ENCODE measurements at regions not wholly inside any gene's neighbourhood (a gene's known extent, or its start where the extent isn't known, plus 50 kb on each side); places are given as distances from the start of the nearest gene placed in this dataset.

- Histone ChIP-seq H2BK5ac (ENCODE audit: low read depth, low read length) (no peak overlapping the region), H3K79me1 (ENCODE audit: low read depth, low read length) (no peaks in the 10 kb centered on the region), H3K4ac (replicated peaks; ENCODE audit: insufficient read length, low read depth, low read length) (no peak overlapping the region), H3K9ac (replicated peaks in 1 of 4; ENCODE audit: extremely low read depth in 1 of 4, low read depth in 3 of 4, low read length in 3 of 4) (no peak overlapping the region), H3K9me3 (ENCODE audit: insufficient read depth in 2 of 2, low read depth in 1 of 2, low read length in 1 of 2) (no peaks in the 10 kb centered on the region), H4K91ac (replicated peaks; ENCODE audit: insufficient read length, low read length) (no peak overlapping the region), H3K4me3 (ENCODE audit: extremely low read depth in 1 of 4, insufficient read depth in 2 of 4, low read depth in 3 of 4, low read length in 4 of 4) (no peak overlapping the region), H3K23me2 (ENCODE audit: low read depth, low read length) (no peaks in the 10 kb centered on the region), H2BK12ac (ENCODE audit: low read depth, low read length) (no peak overlapping the region), H3K18ac (ENCODE audit: extremely low read depth, low read length) (no peak overlapping the region), H3K14ac (ENCODE audit: insufficient read length) (no peak overlapping the region), H3K4me1 (replicated peaks in 1 of 4; ENCODE audit: control insufficient read depth in 3 of 4, insufficient read depth in 4 of 4, low read length in 3 of 4) (no peaks in the 10 kb centered on the region), H2BK15ac (ENCODE audit: low read length) (no peak overlapping the region), H3K56ac (replicated peaks; ENCODE audit: insufficient read length, low read depth, low read length) (no peak overlapping the region), H3K23ac (ENCODE audit: insufficient read length) (no peak overlapping the region), H3K36me3 (ENCODE audit: control insufficient read depth in 2 of 4, insufficient read depth in 4 of 4, low read length in 3 of 4) (no peaks in the 10 kb centered on the region), H4K20me1 (replicated peaks in 1 of 2; ENCODE audit: control insufficient read depth in 1 of 2, insufficient read depth in 2 of 2, low read length in 2 of 2) (no peaks in the 10 kb centered on the region), H2AFZ (ENCODE audit: low read length) (no peak overlapping the region), H2AK5ac (ENCODE audit: low read depth, low read length) (no peak overlapping the region), H3K79me2 (ENCODE audit: control insufficient read depth in 1 of 2, insufficient read depth in 2 of 2, low read length in 2 of 2) (no peaks in the 10 kb centered on the region), H2BK20ac (ENCODE audit: low read length) (no peak overlapping the region), H3K4me2 (ENCODE audit: insufficient read depth in 1 of 2, low read depth in 2 of 2, low read length in 2 of 2) (no peak overlapping the region), H4K8ac (ENCODE audit: extremely low read depth, insufficient read depth, low read length) (no peak overlapping the region), H3K27me3 (replicated peaks in 1 of 4; ENCODE audit: control insufficient read depth in 3 of 4, extremely low read depth in 1 of 4, insufficient read depth in 3 of 4, low read length in 3 of 4) (no peaks in the 10 kb centered on the region), H3K27ac (ENCODE audit: low read depth, low read length) (no peak overlapping the region), H4K5ac (ENCODE audit: insufficient read length, low read depth, low read length) (no peak overlapping the region), H2BK120ac (replicated peaks; ENCODE audit: low read depth, low read length) (no peak overlapping the region)
- WGBS, 2 experiments (ENCODE audit: extremely low coverage in 1 of 2, insufficient coverage in 1 of 2, insufficient read length in 1 of 2, insufficient replicate concordance in 2 of 2, low coverage in 1 of 2, low lambda C conversion rate in 2 of 2, missing lambda C conversion rate in 1 of 2): 89% methylated on average over 5 of the region's 5 CpGs; no CpG with 5 or more reads in 1 of the 2 experiments
- ChIA-PET CTCF (ENCODE audit: partially characterized antibody) (no interaction called here), POLR2A (ENCODE audit: partially characterized antibody) (no interaction called here)
- FAIRE-seq (no peak), DNase-seq (ENCODE audit: low read depth in 1 of 2, low spot score in 2 of 2) (no peak)
- TF ChIP-seq EGR1 (IDR thresholded peaks at IDR 0.05; ENCODE audit: borderline replicate concordance, low read depth, low read length) (no peak), NRF1 (IDR thresholded peaks at IDR 0.05; ENCODE audit: low read depth, low read length) (no peak), POU5F1 (IDR thresholded peaks at IDR 0.05; ENCODE audit: low read depth, low read length) (no peak), EP300 (IDR thresholded peaks at IDR 0.05; ENCODE audit: borderline replicate concordance in 1 of 2, low read depth in 2 of 2, low read length in 2 of 2) (no peak), SP1 (IDR thresholded peaks at IDR 0.05; ENCODE audit: low read depth, low read length) (no peak), RXRA (IDR thresholded peaks at IDR 0.05; ENCODE audit: insufficient read depth, low read depth, low read length) (no peak), FOSL1 (IDR thresholded peaks at IDR 0.05; ENCODE audit: insufficient read depth, low read depth, low read length) (no peak), ASH2L (IDR thresholded peaks at IDR 0.05; ENCODE audit: low read length) (no peak)
These were observed 477.4 kb upstream of the FZD8 start for GRCh38 chr10:36119455-36119854.
